Liver (tissue), 3 donors: ENCODE measurements at regions not wholly inside any gene's neighbourhood (a gene's known extent, or its start where the extent isn't known, plus 50 kb on each side); places are given as distances from the start of the nearest gene placed in this dataset.

Source experiments
- ATF3 ChIP-seq: IDR thresholded peaks from 2 replicates; pipeline ENCODE4 v1.6.1; 2016; ENCODE audit warnings: antibody characterized with exemption
- CTCF ChIP-seq: fragments of 150-350 bp; IDR thresholded peaks from 2 replicates; pipeline ENCODE4 v1.5.1; 2017; ENCODE audit warnings: improper control_type of control experiment, low read depth, low read length; ENCODE audit not compliant: missing input control
- EGR1 ChIP-seq, 2 donors: IDR thresholded peaks; 2 replicates each; pipeline ENCODE4 v1.6.1; 2016 to 2018; ENCODE audit warnings: antibody characterized with exemption in 2 of 2, low read depth in 2 of 2
- REST ChIP-seq: IDR thresholded peaks from 2 replicates; pipeline ENCODE4 v1.6.1; 2016; ENCODE audit warnings: antibody characterized with exemption, mild to moderate bottlenecking
- RXRA ChIP-seq, 2 donors: IDR thresholded peaks; 2 replicates each; pipeline ENCODE4 v1.6.1; 2017 to 2018; ENCODE audit warnings: antibody characterized with exemption in 2 of 2, mild to moderate bottlenecking in 1 of 2
- SP1 ChIP-seq: IDR thresholded peaks from 2 replicates; pipeline ENCODE4 v1.6.1; 2018; ENCODE audit warnings: antibody characterized with exemption, mild to moderate bottlenecking
- TAF1 ChIP-seq: conservative IDR thresholded peaks from 2 replicates; pipeline ENCODE4 v1.6.1; 2016; ENCODE audit warnings: antibody characterized with exemption, mild to moderate bottlenecking
- YY1 ChIP-seq: IDR thresholded peaks from 2 replicates; pipeline ENCODE4 v1.6.1; 2016; ENCODE audit warnings: antibody characterized with exemption, mild to moderate bottlenecking
- ZBTB33 ChIP-seq: IDR thresholded peaks from 2 replicates; pipeline ENCODE4 v1.6.1; 2016; ENCODE audit warnings: antibody characterized with exemption
- donor health status: healthy.
- donor health status: healthy.

- no peak for TF ChIP-seq ZBTB33
- no peak for TF ChIP-seq CTCF
- TF ChIP-seq TAF1 = no peak
- no peak for TF ChIP-seq RXRA (IDR thresholded peaks at IDR 0.05)
- TF ChIP-seq YY1 = no peak
- TF ChIP-seq REST = no peak
- TF ChIP-seq SP1 = no peak
- TF ChIP-seq ATF3 = no peak
- TF ChIP-seq EGR1 (IDR thresholded peaks at IDR 0.05; ENCODE audit: low read depth in 2 of 2) = no peak
Measured at GRCh38 chr13:107233541-107233940, 665.6 kb upstream of the ARGLU1 start.
